Uterus (tissue), 2 donors: ENCODE measurements at regions not wholly inside any gene's neighbourhood (a gene's known extent, or its start where the extent isn't known, plus 50 kb on each side); places are given as distances from the start of the nearest gene placed in this dataset.

Experiments used
- CTCF ChIP-seq, 4 experiments: fragments of 200-600 bp in 2 of 4; fragments of 450-650 bp in 2 of 4; sonication (generic) in 2 of 4; IDR thresholded peaks; one replicate each; pipeline ENCODE4 v1.5.1; 2016 to 2019; ENCODE audit warnings: antibody characterized with exemption in 4 of 4, mild to moderate bottlenecking in 2 of 4, moderate library complexity in 1 of 4
- POLR2A ChIP-seq, 2 donors: fragments of 450-650 bp; IDR thresholded peaks; one replicate each; pipeline ENCODE4 v1.6.1; 2016; ENCODE audit warnings: antibody characterized with exemption in 2 of 2, mild to moderate bottlenecking in 1 of 2, moderate library complexity in 1 of 2

- no peak for TF ChIP-seq CTCF (IDR thresholded peaks at IDR 0.05)
- TF ChIP-seq POLR2A (IDR thresholded peaks at IDR 0.05), result no peak
These were observed 260.8 kb upstream of the TENM3 start for GRCh38 chr4:181982437-181982836.
